HG02973 (cell line): ENCODE measurements at regions not wholly inside any gene's neighbourhood (a gene's known extent, or its start where the extent isn't known, plus 50 kb on each side); places are given as distances from the start of the nearest gene placed in this dataset.
"Not testable (repeated sequence)": the region's sequence is repeated elsewhere in the genome, so short reads cannot be mapped to it uniquely, and the experiment has no call there.

Experiments
- ATAC-seq: cut with Tn5 transposase; IDR thresholded peaks from one replicate; pipeline ENCODE4 v1.9.1; 2021; ENCODE audit warnings: moderate library complexity; ENCODE audit not compliant: unreplicated experiment

DNA sequence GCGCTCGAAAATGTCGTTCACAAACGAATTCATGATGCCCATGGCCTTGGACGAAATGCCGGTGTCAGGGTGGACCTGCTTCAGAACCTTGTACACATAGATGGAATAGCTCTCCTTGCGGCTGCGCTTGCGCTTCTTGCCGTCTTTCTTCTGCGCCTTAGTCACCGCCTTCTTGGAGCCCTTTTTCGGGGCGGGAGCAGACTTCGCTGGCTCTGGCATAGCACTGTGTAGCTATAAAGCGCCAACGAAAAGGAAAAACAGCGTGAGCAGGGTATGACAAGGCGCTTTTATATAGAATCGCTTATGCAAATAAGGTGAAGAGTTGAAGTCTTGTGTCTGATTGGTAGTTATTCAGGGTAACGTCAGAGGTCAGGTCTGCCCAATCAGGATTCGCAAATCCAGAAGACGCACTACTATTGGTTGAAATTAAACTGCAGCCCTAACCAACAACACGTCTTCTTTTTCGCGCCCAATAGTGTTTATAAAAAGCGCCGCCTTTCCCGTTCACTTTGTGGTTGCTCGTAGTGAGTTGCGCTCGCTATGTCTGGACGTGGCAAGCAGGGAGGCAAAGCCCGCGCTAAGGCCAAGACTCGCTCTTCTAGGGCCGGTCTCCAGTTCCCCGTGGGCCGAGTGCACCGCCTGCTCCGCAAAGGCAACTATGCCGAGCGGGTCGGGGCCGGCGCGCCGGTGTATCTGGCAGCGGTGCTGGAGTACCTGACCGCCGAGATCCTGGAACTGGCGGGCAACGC lies 114.8 kb upstream of the PRSS16 start:
- peak; percentile 72 for ATAC-seq

DNA sequence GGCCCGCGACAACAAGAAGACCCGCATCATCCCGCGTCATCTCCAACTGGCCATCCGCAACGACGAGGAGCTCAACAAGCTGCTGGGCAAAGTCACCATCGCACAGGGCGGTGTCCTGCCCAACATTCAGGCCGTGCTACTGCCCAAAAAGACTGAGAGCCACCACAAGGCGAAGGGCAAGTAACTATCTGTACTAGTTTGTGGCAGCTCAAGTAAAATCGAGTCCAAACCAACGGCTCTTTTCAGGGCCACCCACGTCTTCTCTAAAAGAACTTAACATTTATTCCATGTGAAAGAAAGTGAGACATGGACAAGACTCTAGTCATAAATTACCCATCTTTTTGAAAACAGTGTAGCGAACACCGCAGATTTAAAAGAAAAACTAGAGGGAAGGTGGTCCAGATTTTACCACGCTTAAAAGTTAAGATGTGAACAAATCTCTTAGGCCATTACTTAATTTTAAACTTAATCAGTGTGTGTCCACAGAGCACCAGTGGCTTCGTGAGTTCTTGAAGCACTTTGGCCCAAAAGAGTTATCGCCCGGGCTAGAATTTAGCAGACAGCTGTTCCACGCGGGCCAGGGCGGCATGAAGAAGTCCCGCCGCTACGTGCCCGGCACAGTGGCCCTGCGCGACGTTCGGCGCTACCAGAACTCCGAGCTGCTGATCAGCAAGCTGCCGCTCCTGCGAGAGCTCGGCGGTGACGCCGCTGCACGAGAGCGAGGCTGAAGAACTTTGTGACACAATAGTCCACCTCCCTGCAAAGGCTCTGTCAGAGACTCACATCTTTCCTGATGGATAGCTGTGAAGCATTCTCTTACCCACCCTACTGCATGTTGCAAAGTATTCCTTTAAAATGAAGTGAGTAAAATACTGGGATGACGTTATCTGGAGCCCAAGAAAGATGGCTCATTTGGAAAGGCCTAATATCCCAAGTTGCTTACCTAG lies 113.9 kb upstream of the PRSS16 start:
- no peak for ATAC-seq

DNA sequence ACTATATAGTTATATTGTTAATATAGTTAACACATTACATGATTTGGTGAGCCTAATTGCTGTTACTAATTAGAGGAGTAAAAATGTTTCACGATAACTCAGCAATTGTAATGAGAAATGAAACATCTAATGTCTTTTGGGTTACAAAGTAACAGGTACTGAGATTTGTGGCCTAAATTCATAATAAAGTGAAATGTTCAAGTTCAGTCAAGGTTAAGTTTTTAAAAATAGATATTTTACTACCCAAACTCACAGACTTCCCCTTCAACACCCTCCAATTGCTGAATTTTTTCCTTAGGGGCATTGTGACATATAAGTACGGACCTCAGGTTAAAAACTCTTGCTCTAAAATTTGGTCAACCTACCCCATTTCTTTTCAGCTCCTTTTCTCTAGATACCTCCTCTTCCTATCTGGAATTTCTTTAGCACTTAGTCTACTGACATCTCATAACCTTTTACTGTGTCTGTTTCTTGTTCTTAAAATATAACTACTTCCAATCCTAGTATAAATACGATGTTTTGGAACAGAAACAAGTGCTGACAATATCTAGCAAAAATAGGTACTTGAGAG lies 112.3 kb upstream of the PRSS16 start:
- no peak for ATAC-seq

DNA sequence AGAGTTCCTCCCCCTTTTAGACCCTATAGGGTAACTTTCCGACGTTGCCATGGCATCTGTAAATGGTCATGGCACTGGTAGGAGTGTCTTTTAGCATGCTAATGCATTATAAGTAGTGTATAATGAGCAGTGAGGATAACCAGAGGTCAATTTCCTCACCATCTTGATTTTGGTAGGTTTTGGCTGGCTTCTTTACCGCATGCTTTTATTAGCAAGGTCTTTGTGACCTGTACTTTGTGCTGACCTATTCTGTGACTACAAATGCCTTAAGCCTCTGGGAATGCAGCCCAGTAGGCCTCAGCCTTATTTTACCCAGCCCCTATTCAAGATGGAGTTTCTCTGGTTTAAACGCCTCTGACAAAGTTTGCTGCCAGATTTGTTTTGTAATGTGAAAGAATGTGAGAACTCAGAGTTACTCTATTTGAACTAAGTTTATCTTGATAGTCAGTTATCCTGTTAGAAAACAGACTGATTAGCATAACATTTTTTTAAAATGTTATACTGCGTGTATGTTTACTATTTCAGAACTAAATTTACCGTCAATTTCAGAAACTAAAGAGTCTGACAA lies 111.3 kb upstream of the PRSS16 start:
- no peak for ATAC-seq

DNA sequence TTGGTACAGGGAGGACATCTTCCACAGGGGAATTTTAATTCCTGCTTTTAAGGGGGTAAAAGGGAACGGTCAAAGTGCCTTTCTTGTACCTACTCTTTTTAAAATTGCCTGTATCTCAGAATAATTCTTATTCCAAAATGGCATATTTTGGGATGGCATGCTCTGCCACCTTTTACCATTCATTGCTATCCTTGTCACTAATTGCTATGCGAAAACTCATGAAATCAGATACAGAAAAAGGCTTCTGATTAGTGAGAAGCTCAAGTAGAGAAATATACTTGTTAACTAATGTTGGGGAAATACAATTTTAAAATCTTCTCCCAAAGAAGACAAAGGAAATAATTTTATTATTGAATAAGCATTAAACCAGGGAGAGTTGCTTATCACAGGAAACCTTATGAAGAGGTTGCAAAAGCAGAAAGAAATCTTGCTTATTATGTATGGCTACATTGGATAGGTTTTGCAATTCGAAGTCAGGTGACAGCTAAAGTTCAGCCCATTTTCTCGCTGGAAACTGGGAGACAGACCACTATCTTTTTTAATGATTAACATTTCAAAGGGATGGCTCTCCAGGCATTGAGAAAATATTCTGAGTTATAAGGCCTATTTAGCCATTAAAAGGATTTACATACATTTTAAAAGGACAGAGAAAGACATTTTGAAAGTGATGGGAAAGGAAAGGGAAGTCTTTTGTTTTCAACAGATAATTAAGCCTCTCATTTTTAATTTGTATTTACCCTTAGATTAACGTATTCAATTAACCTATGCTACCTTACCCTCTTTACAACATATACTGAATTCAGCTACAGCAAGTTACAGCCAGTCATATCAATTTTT lies 110.3 kb upstream of the PRSS16 start:
- no peak for ATAC-seq

DNA sequence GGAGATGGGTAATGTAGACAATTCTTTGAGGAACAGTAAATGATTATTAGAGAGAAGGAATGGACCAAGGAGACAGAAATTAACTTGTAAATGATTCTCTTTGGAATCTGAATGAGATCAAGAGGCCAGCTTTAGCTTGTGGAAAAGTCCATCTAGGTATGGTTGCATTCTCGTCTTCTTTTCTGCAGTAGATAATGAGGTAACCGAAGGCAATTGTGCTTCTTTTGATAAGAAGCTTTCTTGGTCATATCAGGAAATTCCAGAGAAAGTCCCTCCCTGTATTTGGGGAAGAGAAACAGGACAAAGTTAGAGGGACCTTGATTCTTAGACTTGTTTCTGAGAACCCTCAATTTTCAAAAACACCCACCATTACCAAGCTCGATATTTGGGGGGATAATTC lies 109.1 kb upstream of the PRSS16 start:
- ATAC-seq = no peak

DNA sequence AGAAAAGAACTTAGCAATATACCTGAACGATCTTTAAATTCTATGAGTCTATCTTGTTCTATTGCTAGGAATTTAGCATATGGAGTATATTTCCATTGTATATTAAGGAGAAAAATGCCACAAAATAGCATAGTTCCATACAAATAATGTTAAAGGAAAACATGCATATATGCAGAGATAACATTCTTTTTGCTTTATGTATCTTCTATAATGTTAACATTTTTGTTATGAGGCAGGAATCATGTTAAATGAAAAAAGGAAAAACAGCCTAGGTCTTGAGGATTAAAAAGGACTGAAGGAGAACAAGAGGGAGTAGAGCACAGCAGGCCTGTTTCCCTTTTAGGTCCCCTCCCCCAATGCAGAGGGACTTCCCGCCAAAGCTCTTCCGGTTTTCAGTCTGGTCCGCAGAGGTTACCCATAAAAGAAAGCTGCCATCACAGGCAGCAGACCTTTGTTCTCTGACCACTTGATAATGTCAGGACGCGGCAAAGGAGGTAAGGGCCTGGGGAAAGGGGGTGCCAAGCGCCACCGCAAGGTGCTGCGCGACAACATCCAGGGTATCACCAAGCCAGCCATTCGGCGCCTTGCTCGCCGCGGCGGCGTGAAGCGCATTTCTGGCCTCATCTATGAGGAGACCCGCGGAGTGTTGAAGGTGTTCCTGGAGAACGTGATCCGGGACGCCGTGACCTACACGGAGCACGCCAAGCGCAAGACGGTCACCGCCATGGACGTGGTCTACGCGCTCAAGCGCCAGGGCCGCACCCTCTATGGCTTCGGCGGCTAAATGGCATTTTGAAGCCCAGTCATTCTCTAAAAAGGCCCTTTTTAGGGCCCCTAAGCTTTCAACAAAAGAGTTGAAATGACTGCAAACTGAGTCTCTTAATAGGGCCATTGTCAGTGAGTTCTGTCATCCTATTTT lies 108.4 kb upstream of the PRSS16 start:
- peak; percentile 64 for ATAC-seq

DNA sequence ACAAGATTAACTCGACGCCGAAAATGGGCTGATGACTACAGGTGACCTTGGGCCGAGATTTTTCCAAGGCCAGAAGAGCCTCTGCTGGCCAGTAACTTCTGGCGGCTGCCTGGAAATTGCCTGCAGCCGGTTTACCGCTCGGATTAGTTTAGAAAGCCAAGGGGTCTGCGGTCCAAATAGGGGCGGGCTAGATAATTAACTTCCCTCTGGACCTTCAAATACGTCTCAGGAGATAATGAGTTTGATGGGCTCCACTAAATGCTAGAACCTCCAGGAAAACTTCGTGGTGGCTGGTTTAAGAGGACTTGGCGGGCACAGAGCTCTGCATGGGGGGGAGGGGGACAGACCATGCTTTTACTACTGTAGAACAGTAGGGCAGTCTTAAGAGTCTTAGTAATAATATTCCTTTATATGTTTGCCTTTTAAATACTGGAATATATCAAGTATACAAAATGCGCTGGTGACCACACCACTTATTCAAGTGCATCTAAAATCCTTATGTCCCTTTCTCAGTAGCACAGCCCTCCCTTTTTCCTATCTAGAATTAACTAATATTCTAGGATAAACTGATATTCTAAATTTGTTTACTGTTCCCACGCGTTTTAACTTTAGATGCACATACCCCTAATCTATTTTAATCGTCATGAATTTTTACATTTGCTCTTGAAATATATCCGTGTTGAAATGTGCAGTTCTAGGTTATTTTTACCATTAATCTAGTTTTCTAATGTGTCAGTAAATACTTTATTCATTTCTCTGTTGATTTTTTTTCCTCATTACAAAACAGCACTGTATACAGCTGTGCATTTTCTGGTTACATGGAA lies 107.5 kb upstream of the PRSS16 start:
- peak; percentile 2 for ATAC-seq

DNA sequence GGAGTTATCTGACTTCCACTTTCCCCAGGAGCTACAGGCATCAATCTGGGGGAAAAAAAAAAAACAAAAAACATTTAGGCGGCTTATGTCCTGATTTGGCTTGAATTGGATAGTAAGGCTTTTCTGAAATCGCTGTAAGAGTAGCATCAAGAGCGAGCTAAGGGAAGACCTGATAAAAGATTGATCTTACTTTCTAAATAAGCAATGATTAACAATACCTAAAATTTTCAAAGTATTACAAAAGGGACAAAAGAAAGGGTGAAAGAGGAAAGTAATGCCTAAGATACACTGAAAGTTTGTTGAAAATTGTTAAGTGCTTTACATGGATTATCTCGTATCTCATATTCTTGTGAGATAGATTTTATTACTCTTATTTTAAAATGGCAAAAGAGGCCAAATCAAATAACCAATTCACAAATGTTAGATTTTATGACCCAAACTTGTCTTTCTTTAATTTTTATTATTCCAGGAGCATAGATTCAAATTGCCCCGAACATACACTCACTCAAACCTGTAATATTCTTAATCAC lies 106.4 kb upstream of the PRSS16 start:
- no peak for ATAC-seq

DNA sequence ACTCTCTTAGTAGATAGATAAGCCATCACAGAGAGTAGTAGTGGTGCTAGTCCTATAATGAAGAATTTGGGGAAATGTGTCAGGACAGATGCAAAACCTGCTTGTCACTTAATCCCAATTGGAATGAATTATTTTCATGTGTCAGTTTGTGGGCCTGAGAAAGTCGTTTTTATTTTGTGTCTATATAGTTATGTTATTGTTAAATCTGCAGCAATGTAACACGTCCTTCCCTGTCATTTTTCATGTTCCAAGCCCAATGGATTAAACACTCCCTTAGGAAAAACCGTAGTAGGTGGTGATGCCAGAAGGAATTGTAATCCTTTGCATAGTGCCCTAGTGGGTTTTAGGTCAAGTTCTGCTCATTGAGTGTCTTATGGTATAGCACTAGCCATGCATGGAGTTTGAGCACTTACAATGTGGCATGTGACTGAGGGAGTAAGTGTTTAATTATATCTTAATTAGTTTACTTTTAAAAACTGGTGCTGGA lies 105.9 kb upstream of the PRSS16 start:
- ATAC-seq = no peak

DNA sequence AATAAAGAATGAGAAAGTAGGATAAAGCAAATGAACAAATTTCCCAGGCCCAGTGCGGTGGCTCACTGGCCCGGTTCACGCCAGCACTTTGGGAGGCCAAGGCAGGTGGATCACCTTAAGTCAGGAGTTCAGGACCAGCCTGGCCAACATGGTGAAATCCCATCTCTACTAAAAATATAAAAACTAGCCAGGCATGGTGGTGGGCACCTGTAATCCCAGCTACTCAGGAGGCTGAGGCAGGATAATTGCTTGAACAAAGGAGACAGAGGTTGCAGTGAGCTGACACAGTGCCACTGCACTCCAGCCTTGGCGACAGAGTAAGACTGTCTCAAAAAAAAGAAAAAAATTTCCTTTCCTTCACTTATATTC lies 104.5 kb upstream of the PRSS16 start:
- not testable (repeated sequence) for ATAC-seq

DNA sequence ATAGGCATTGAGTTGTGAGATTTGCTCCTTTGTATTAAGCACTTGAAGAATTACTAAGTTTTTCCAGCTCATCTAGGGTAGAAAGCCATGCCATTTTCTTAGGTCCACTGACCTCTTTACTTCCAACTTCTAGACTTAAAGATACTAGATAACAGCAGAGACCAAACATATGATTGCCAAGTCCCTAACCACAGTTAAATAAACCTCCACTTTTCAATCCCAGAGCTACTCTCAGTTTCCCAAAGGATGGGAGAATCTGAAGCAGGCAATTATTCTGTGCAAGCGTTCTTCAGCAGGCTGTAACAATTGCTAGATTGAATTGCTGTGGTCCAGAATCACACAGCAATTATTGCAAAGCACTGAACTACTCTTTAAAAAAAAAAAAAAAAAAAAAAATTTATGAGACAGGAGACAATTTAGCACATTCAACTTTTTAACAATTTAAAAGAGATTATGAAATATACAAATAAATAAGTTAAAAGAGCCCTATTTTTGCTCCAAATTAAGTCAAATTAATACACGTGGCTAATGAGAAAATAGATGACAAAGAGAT lies 104.0 kb upstream of the PRSS16 start:
- ATAC-seq = no peak

DNA sequence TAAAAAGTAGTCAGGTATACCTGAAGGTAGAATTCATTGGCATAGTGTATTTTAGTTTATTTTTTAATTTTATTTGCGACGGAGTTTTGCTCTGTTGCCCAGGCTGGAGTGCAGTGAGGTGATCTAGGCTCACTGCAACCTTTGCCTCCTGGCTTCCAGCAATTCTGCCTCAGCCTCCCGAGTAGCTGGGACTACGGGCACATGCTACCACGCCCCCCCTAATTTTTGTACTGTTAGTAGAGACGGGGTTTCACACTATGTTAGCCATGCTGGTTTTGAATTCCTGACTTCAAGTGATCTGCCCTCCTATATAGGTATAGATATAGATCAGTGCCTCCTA lies 102.8 kb upstream of the PRSS16 start:
- ATAC-seq = no peak

DNA sequence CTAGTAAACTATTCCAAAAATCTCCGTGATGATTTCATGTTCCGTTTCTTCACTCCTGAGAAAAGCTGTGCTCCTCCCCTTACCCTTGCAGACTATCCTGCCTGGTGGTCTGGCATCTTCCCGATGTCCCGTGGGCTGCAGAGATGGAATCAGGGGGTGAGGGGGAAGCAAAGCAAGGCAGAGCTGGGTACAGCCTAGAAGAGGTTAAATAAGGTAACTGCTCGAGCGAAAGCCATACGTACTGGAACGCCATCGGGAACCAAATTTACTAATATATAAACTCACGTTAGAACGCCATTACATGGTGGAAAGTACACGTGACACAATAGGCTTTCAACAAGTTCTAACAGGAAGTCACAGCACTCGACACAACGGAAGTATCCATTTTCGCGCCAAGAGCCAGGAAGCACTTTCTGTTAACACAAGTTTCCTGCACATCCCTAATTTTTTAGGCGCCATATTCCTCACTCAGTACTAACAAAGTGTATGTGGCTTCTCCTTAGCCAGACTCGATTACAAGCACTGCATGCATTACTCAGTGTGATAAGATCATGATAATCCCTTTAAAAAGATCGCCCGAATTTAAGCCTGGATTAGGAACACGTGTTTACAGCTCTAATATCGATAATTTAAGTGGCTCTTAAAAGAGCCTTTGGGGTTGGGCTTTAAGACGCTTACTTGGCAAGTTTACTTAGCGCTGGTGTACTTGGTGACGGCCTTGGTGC lies 101.6 kb upstream of the PRSS16 start:
- ATAC-seq = no peak

DNA sequence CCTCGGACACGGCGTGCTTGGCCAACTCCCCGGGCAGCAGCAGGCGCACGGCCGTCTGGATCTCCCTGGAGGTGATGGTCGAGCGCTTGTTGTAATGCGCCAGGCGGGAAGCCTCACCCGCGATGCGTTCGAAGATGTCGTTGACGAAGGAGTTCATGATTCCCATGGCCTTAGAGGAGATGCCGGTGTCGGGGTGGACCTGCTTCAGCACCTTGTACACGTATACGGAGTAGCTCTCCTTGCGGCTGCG lies 101.1 kb upstream of the PRSS16 start:
- ATAC-seq = not testable (repeated sequence)

DNA sequence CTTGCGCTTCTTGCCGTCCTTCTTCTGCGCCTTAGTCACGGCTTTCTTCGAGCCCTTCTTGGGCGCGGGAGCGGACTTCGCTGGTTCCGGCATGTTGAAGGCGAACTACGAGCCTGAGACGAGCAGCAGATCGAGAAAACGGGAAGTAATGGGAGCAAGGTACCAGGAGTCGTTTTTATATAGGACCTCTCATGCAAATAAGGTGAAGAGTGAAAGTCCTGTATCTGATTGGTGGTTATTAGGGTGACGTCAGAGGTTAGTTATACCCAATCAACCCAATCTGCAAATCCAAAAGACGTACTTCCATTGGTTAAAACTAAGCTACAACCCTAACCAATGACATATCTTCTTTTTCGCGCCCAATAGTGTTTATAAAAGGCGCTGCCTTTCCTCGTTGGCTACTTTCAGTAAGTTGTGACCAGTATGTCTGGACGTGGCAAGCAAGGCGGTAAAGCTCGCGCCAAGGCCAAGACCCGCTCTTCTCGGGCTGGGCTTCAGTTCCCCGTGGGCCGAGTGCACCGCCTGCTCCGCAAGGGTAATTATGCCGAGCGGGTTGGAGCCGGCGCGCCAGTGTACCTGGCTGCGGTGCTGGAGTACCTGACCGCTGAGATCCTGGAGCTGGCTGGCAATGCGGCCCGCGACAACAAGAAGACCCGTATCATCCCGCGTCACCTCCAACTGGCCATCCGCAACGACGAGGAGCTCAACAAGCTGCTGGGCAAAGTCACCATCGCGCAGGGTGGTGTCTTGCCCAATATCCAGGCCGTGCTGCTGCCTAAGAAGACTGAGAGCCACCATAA lies 100.6 kb upstream of the PRSS16 start:
- ATAC-seq = peak; percentile 73

DNA sequence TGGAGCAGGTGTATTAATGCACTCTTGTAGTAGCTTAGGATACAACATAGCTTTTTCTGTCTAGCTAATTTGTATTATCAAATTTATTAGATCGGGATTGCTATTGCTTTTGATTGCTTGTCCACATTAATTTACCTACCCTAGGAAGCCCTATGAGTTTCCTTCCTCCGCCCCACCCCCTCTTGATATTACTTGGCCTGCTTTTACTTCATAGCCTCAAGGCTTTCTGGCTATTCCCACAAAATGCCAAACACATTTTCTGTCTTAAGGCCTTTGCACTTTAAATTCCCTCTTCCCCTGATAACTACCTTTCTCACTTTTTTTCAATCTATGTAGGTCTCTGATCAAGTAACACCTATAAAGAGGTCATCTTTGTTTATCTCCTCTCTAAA lies 99.1 kb upstream of the PRSS16 start:
- ATAC-seq = no peak
